IPS-18a (cell line): ENCODE measurements at regions not wholly inside any gene's neighbourhood (a gene's known extent, or its start where the extent isn't known, plus 50 kb on each side); places are given as distances from the start of the nearest gene placed in this dataset.
"Not testable (repeated sequence)": the region's sequence is repeated elsewhere in the genome, so short reads cannot be mapped to it uniquely, and the experiment has no call there.

ENCODE experiments used
- H3K27ac ChIP-seq: one replicate; pipeline ENCODE4 v1.5.1; 2013; ENCODE audit warnings: low read length
- H3K27me3 ChIP-seq: one replicate; pipeline ENCODE4 v1.6.1; 2013; ENCODE audit warnings: mild to moderate bottlenecking, low read length; ENCODE audit not compliant: control insufficient read depth, insufficient read depth
- H3K36me3 ChIP-seq: one replicate; pipeline ENCODE4 v1.6.1; 2013; ENCODE audit warnings: low read depth, low read length; ENCODE audit not compliant: control insufficient read depth
- H3K4me1 ChIP-seq: one replicate; pipeline ENCODE4 v1.6.1; 2013; ENCODE audit warnings: low read depth, low read length; ENCODE audit not compliant: control insufficient read depth
- H3K4me3 ChIP-seq: one replicate; pipeline ENCODE4 v1.5.1; 2013; ENCODE audit warnings: low read length
- H3K9ac ChIP-seq: one replicate; pipeline ENCODE4 v1.6.1; 2013; ENCODE audit warnings: mild to moderate bottlenecking, low read length, moderate library complexity
- H3K9me3 ChIP-seq: one replicate; pipeline ENCODE4 v1.6.1; 2013; ENCODE audit warnings: low read depth, low read length; ENCODE audit not compliant: control insufficient read depth

DNA sequence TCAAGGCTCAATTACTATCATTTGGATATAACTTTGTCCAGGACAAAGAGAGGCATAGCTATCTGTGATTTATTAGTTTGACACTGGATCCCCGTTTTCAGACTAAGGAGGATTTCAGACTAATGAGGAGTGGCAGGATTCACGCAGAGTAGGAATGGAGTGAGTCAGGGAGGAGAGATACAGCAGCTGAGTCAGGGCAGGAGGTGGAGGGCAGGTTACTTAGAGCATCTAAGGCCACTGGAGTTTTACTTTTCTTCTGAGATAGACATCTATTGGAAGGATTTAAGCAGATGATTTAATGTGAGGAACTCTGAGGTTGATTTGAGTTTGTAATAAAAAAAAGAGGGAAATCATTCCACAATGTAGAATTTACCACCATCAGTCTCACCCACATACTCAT is 110.6 kb downstream of the RPIA start:
- not testable (repeated sequence) for H3K27ac ChIP-seq, H3K9me3 ChIP-seq, H3K4me1 ChIP-seq, H3K27me3 ChIP-seq, H3K4me3 ChIP-seq, H3K9ac ChIP-seq, H3K36me3 ChIP-seq

DNA sequence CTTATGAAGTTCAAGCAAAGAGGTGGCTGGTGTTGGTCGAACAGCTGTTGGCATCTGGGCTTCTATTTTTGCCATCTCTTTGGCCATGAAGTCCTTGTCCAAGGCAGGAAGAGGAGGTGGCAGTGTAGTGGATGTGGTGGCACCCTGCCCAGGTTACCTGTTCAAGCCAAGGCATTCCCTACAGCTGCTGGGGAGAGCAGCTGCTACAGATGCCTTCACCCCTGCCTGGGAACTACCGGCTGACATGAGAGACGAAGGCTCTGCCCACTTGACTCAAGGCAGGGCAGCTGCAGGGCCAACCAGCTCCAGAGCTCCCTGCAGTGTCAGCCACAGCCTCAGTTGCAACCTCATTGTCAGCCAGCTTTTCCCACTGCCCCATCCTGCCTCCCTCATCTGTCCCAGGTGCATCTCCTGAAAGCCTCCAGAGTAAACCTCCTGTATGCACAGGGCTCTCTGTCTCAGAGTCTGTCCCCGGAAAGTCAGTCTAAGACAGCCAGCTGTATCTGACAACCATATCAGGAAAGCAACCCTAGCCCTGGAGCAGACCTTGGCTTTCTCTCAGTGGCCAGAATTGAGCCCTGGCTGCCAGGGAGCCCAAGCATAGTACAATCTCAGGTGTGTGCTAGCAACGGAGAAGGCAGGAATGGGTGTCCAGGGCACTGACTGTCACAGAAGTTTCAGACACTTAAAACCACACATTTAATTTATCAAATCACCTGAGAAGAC is 115.9 kb downstream of the RPIA start:
- H3K27me3 ChIP-seq = no peaks in the 10 kb centered on the region
- no peaks in the 10 kb centered on the region for H3K4me1 ChIP-seq
- no peaks in the 10 kb centered on the region for H3K9me3 ChIP-seq
- H3K36me3 ChIP-seq = no peaks in the 10 kb centered on the region
- H3K4me3 ChIP-seq = no peak overlapping the region
- no peak overlapping the region for H3K27ac ChIP-seq
- no peak overlapping the region for H3K9ac ChIP-seq

DNA sequence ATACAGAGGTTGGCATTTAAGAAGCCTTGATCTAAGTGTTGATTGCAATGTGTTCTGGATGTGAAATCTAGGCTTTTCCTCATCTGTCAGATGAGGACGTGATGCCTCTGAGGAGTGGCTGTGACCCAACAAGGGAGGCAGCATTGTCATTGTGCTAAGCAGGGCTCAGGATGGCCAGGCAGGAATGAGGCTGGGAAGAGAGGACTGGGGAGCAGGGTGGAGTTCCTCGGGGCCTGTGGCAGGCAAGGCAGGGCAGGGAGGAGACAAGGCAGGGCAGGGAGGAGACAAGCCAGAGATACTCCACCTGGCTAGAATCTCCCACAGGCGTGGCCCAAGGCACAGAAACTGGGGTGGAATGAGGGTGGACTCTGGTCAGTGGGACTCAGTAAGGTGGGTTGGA is 116.6 kb downstream of the RPIA start:
- no peaks in the 10 kb centered on the region for H3K36me3 ChIP-seq
- H3K27ac ChIP-seq = no peak overlapping the region

GRCh38 chr2:88808652-88809051 is 117.2 kb downstream of the RPIA start:
- Histone ChIP-seq H3K27me3 (no peaks in the 10 kb centered on the region), H3K9me3 (no peaks in the 10 kb centered on the region), H3K27ac (no peak overlapping the region), H3K36me3 (no peaks in the 10 kb centered on the region), H3K9ac (no peak overlapping the region), H3K4me3 (no peak overlapping the region), H3K4me1 (no peaks in the 10 kb centered on the region)

More for the DNA sequence above, 116.6 kb downstream of the RPIA start:
- Histone ChIP-seq H3K9me3 (no peaks in the 10 kb centered on the region), H3K4me3 (no peak overlapping the region), H3K27me3 (no peaks in the 10 kb centered on the region), H3K4me1 (no peaks in the 10 kb centered on the region), H3K9ac (no peak overlapping the region)

DNA sequence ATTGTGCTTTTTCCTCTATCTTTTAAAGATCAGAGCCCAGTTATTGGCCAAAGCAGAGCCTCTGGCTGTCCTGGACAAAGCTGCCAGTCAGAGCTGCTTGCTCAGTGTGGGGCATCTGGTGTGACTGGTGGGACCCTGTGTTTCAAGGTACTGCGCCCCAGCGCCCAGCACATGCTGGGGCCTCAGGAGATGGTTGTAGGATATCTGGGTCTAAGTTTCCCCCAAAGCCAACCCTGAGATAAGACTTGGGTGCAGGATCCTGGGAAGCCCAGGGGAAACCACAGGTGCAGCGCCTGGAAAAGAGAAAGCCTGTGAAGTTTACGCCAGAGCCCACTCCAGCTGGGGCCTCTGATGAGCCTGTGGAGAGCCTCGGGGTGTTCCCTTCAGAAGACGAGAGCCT is 117.7 kb downstream of the RPIA start:
- no peaks in the 10 kb centered on the region for H3K36me3 ChIP-seq
- H3K27ac ChIP-seq = no peak overlapping the region

GRCh38 chr2:88810017-88810416 is 118.5 kb downstream of the RPIA start:
- H3K9ac ChIP-seq = no peak overlapping the region
- H3K4me3 ChIP-seq = no peak overlapping the region
- no peak overlapping the region for H3K27ac ChIP-seq
- H3K9me3 ChIP-seq = no peaks in the 10 kb centered on the region
- H3K36me3 ChIP-seq = no peaks in the 10 kb centered on the region
- no peaks in the 10 kb centered on the region for H3K4me1 ChIP-seq
- H3K27me3 ChIP-seq = no peaks in the 10 kb centered on the region

More for the DNA sequence above, 117.7 kb downstream of the RPIA start:
- H3K9ac ChIP-seq = no peak overlapping the region
- no peaks in the 10 kb centered on the region for H3K9me3 ChIP-seq
- no peak overlapping the region for H3K4me3 ChIP-seq
- no peaks in the 10 kb centered on the region for H3K27me3 ChIP-seq
- no peaks in the 10 kb centered on the region for H3K4me1 ChIP-seq

- Histone ChIP-seq H3K4me1 (no peaks in the 10 kb centered on the region), H3K27ac (no peak overlapping the region), H3K9ac (no peak overlapping the region), H3K9me3 (peaks cover 2% of the 10 kb centered on the region), H3K36me3 (no peaks in the 10 kb centered on the region), H3K4me3 (no peak overlapping the region), H3K27me3 (no peaks in the 10 kb centered on the region)
These were observed 119.0 kb downstream of the RPIA start for GRCh38 chr2:88810488-88810887.

- H3K9me3 ChIP-seq = peaks cover 6% of the 10 kb centered on the region
- no peak overlapping the region for H3K4me3 ChIP-seq
- no peaks in the 10 kb centered on the region for H3K4me1 ChIP-seq
- H3K36me3 ChIP-seq = no peaks in the 10 kb centered on the region
- H3K27me3 ChIP-seq = no peaks in the 10 kb centered on the region
- no peak overlapping the region for H3K27ac ChIP-seq
- no peak overlapping the region for H3K9ac ChIP-seq
These were observed 119.8 kb downstream of the RPIA start for GRCh38 chr2:88811233-88811632.

- Histone ChIP-seq H3K36me3 (no peaks in the 10 kb centered on the region), H3K4me1 (no peaks in the 10 kb centered on the region), H3K27me3 (no peaks in the 10 kb centered on the region), H3K9ac (no peak overlapping the region), H3K9me3 (peaks cover 10% of the 10 kb centered on the region), H3K4me3 (no peak overlapping the region), H3K27ac (no peak overlapping the region)
These were observed 120.2 kb downstream of the RPIA start for GRCh38 chr2:88811681-88812080.

- H3K9ac ChIP-seq = no peak overlapping the region
- peaks cover 10% of the 10 kb centered on the region for H3K9me3 ChIP-seq
- H3K4me1 ChIP-seq = no peaks in the 10 kb centered on the region
- no peaks in the 10 kb centered on the region for H3K36me3 ChIP-seq
- H3K27ac ChIP-seq = no peak overlapping the region
- no peak overlapping the region for H3K4me3 ChIP-seq
- H3K27me3 ChIP-seq = no peaks in the 10 kb centered on the region
These were observed 122.1 kb downstream of the RPIA start for GRCh38 chr2:88813612-88814011.

DNA sequence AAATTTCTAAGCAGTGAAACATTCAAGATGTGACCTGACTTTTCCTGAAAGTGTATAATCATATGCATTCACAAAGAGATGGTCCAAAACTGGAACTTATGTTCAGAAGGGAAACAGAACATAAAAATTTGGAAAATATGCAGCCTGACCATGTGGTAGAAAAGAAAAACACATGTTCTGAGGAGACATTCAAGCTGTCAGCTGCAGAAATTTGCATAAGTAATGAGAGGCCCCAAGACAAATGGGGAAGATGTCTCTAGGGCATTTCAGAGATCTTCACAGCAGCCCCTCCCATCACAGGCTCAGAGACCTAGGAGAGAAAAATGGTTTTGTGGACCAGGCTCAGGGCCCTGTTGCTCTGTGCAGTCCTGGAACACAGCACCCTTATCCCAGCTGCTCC is 123.8 kb downstream of the RPIA start:
- no peak overlapping the region for H3K9ac ChIP-seq
- H3K4me1 ChIP-seq = no peaks in the 10 kb centered on the region
- H3K27ac ChIP-seq = no peak overlapping the region
- no peaks in the 10 kb centered on the region for H3K27me3 ChIP-seq
- H3K4me3 ChIP-seq = no peak overlapping the region
- H3K36me3 ChIP-seq = no peaks in the 10 kb centered on the region
- peaks cover 10% of the 10 kb centered on the region for H3K9me3 ChIP-seq

DNA sequence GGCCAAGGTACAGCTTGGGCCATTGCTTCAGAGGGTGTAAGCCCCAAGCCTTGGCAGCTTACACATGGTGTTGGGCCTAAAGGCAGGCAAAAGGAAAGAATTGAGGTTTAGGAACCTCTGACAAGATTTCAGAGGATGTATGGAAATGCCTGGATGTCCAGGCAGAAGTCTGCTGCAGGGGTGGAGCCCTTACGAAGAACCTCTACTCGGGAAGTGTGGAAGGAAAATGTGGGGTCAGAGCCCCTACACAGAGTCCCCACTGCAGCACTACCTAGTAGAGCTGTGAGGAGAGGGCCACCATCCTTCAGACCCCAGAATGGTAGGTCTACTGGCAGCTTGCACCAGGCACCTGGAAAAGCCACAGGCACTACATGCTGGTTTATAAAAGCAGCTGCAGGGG is 124.2 kb downstream of the RPIA start:
- no peaks in the 10 kb centered on the region for H3K4me1 ChIP-seq
- peaks cover 10% of the 10 kb centered on the region for H3K9me3 ChIP-seq
- H3K9ac ChIP-seq = no peak overlapping the region
- H3K27ac ChIP-seq = no peak overlapping the region
- no peaks in the 10 kb centered on the region for H3K27me3 ChIP-seq
- H3K4me3 ChIP-seq = no peak overlapping the region
- H3K36me3 ChIP-seq = no peaks in the 10 kb centered on the region
